HepG2 (cell line): ENCODE measurements at regions not wholly inside any gene's neighbourhood (a gene's known extent, or its start where the extent isn't known, plus 50 kb on each side); places are given as distances from the start of the nearest gene placed in this dataset.

Experiments
- ATAC-seq: fragments of 200-7000 bp; cut with Tn5 transposase; 3 replicates; pipeline ENCODE4 v1.9.1; 2020; ENCODE audit warnings: mild to moderate bottlenecking, moderate library complexity
- BruUV-seq: library from RNA; stranded (reverse); fragments of 400-500 nt; replicated peaks from 2 replicates; lab custom pipeline; 2021; lab: Mats Ljungman, UMichigan
- CTCF ChIA-PET: fragments of 300-600 bp; formaldehyde crosslinking; extraction: SDS; loops from one replicate; lab custom pipeline; 2021; ENCODE audit warnings: low total read pairs, inconsistent platforms, low intra/inter-chr PET ratio; lab: Yijun Ruan, JAX
- POLR2A ChIA-PET: fragments of 350-600 bp; sonication (Branson Sonifier 250); formaldehyde crosslinking; loops from one replicate; lab custom pipeline; 2020; ENCODE audit warnings: antibody characterized with exemption, inconsistent platforms; lab: Yijun Ruan, JAX
- DNase-seq: peaks from one replicate; pipeline ENCODE4 v3.0.0-alpha.2; 2015; ENCODE audit warnings: low spot score
- FAIRE-seq: peaks from 3 replicates; lab custom pipeline; 2011; peaks lifted over from hg19 to GRCh38; lab: Jason Lieb, UNC
- H2AFZ ChIP-seq: one replicate; pipeline ENCODE4 v1.6.1; 2011; ENCODE audit warnings: low read length, inconsistent platforms
- H3K27ac ChIP-seq: fragments of 300-600 bp; 3 replicates; pipeline ENCODE4 v1.8.0; 2011; ENCODE audit warnings: mixed run types, mild to moderate bottlenecking, mixed read lengths, low read length, inconsistent platforms; ENCODE audit not compliant: insufficient read depth; ENCODE audit errors: extremely low read length
- H3K27me3 ChIP-seq, 2 experiments: fragments of 200-600 bp in 1 of 2; 2 replicates in 1 of 2; 3 replicates in 1 of 2; pipeline versions ENCODE4 v1.6.0 to v1.8.0; 2011; ENCODE audit warnings: low read length in 2 of 2, mild to moderate bottlenecking in 2 of 2, moderate library complexity in 2 of 2, inconsistent platforms in 1 of 2; ENCODE audit not compliant: insufficient read depth in 2 of 2, control insufficient read depth in 1 of 2
- H3K36me3 ChIP-seq, 2 experiments: fragments of 200-600 bp in 1 of 2; replicated peaks in 1 of 2; 2 replicates in 1 of 2; 3 replicates in 1 of 2; pipeline versions ENCODE4 v1.5.1 to v1.8.0; 2011; ENCODE audit warnings: low read length in 2 of 2, inconsistent platforms in 1 of 2; ENCODE audit not compliant: insufficient read depth in 2 of 2, control insufficient read depth in 1 of 2
- H3K4me1 ChIP-seq: 2 replicates; pipeline ENCODE4 v1.5.1; 2012; ENCODE audit warnings: low read length, inconsistent platforms; ENCODE audit not compliant: insufficient read depth
- H3K4me2 ChIP-seq: 2 replicates; pipeline ENCODE4 v1.6.0; 2011; ENCODE audit warnings: low read depth, low read length, inconsistent platforms
- H3K4me3 ChIP-seq, 3 experiments: fragments of 200-600 bp in 1 of 3; sonication (generic), shearing (Covaris generic) in 1 of 3; replicated peaks in 1 of 3; 2 replicates each; pipeline ENCODE4 v1.5.1; 2011 to 2016; ENCODE audit warnings: low read length in 3 of 3, inconsistent platforms in 2 of 3, low read depth in 2 of 3, mild to moderate bottlenecking in 2 of 3, control low read depth in 1 of 3, mixed read lengths in 1 of 3; ENCODE audit not compliant: insufficient read depth in 1 of 3
- H3K79me2 ChIP-seq: one replicate; pipeline ENCODE4 v1.6.1; 2011; ENCODE audit warnings: low read length, inconsistent platforms; ENCODE audit not compliant: insufficient read depth
- H3K9ac ChIP-seq: 2 replicates; pipeline ENCODE4 v1.6.0; 2011; ENCODE audit warnings: mild to moderate bottlenecking, low read depth, low read length, inconsistent platforms; ENCODE audit not compliant: insufficient read depth
- H3K9me3 ChIP-seq: 2 replicates; pipeline ENCODE4 v1.5.1; 2012; ENCODE audit warnings: mild to moderate bottlenecking, low read length
- H4K20me1 ChIP-seq: 2 replicates; pipeline ENCODE4 v1.6.0; 2011; ENCODE audit warnings: inconsistent platforms, mild to moderate bottlenecking, low read length, moderate library complexity; ENCODE audit not compliant: insufficient read depth
- ARNTL ChIP-seq: sonication (generic); formaldehyde crosslinking; IDR thresholded peaks from 2 replicates; pipeline ENCODE4 v1.4.0; 2020; ENCODE audit warnings: mild to moderate bottlenecking, missing genetic modification reagents
- CBX1 ChIP-seq: IDR thresholded peaks from one replicate; pipeline ENCODE4 v1.6.1; 2016; ENCODE audit warnings: antibody characterized with exemption, low read depth
- CC2D1A ChIP-seq: sonication (generic); formaldehyde crosslinking; IDR thresholded peaks from 2 replicates; pipeline ENCODE4 v1.8.1; 2023; ENCODE audit warnings: mild to moderate bottlenecking, missing genetic modification reagents
- GATAD2A ChIP-seq: IDR thresholded peaks from 2 replicates; pipeline ENCODE4 v1.6.1; 2016
- GPBP1L1 ChIP-seq: sonication (generic); formaldehyde crosslinking; IDR thresholded peaks from 2 replicates; pipeline ENCODE4 v1.5.0; 2020; ENCODE audit warnings: mild to moderate bottlenecking, missing genetic modification reagents
- MAX ChIP-seq: IDR thresholded peaks from 2 replicates; pipeline ENCODE4 v1.6.1; 2012; ENCODE audit warnings: inconsistent platforms
- MIER3 ChIP-seq: IDR thresholded peaks from 2 replicates; pipeline ENCODE4 v1.6.1; 2016; ENCODE audit warnings: missing compliant biosample characterization, borderline replicate concordance
- NBN ChIP-seq: fragments of 450-650 bp; conservative IDR thresholded peaks from 2 replicates; pipeline ENCODE4 v1.6.1; 2017
- NR0B2 ChIP-seq: sonication (generic); formaldehyde crosslinking; IDR thresholded peaks from 2 replicates; pipeline ENCODE4 v1.4.0; 2020; ENCODE audit warnings: mild to moderate bottlenecking, missing genetic modification reagents
- NR3C1 ChIP-seq: sonication (generic); formaldehyde crosslinking; IDR thresholded peaks from 2 replicates; pipeline ENCODE4 v1.4.0; 2020; ENCODE audit warnings: missing genetic modification reagents
- RBAK ChIP-seq: sonication (generic); formaldehyde crosslinking; IDR thresholded peaks from 2 replicates; pipeline ENCODE4 v1.5.1; 2020; ENCODE audit warnings: mild to moderate bottlenecking, missing genetic modification reagents
- TFDP1 ChIP-seq: IDR thresholded peaks from 2 replicates; pipeline ENCODE4 v1.6.1; 2016; ENCODE audit warnings: missing compliant biosample characterization, missing genetic modification reagents, borderline replicate concordance
- ZNF317 ChIP-seq: sonication (generic); formaldehyde crosslinking; IDR thresholded peaks from 2 replicates; pipeline ENCODE4 v1.5.0; 2020; ENCODE audit warnings: mild to moderate bottlenecking, missing genetic modification reagents
- ZNF629 ChIP-seq: sonication (generic); formaldehyde crosslinking; conservative IDR thresholded peaks from 2 replicates; pipeline ENCODE4 v1.5.0; 2020; ENCODE audit warnings: missing genetic modification reagents
- WGBS: methylation state at CpG from one replicate; pipeline ENCODE4 v1.1.6; 2017; ENCODE audit warnings: low lambda C conversion rate; 5-methylcytosine and 5-hydroxymethylcytosine counted together
- in situ Hi-C: cut with HindIII; loops from 2 replicates; pipeline ENCODE4 v1.10.0; 2017; ENCODE audit warnings: low pct_unique_long_range_greater_than_20kb; ENCODE audit not compliant: extremely low pct_ligation_motif_present
- intact Hi-C: fragments of 100-400 bp; cut with micrococcal nuclease; formaldehyde crosslinking; loops from one replicate; pipeline ENCODE4 v1.10.0; 2022; ENCODE audit not compliant: unreplicated experiment
- TF ChIP-seq, protein P1 (sequence below): sonication (generic); formaldehyde crosslinking; IDR thresholded peaks from 2 replicates; pipeline ENCODE4 v1.4.0; 2020; ENCODE audit warnings: missing genetic modification reagents

- WGBS: 17% methylated on average over 3 of the region's 3 CpGs
- Histone ChIP-seq H3K27ac (no peak overlapping the region), H3K27me3 (peaks cover 0 to 6% of the 10 kb centered on the region in 2 experiments; a peak in 1 of 5 replicates), H2AFZ (no peak overlapping the region), H4K20me1 (0 out of 2 replicates have a peak, but pooled peaks cover 4% of the 10 kb centered on the region), H3K79me2 (no peaks in the 10 kb centered on the region), H3K4me2 (no peak overlapping the region), H3K36me3 (no peaks in the 10 kb centered on the region), H3K4me1 (no peaks in the 10 kb centered on the region), H3K9me3 (peaks cover 4% of the 10 kb centered on the region; the same call in 1 of the 2 replicates), H3K9ac (no peak overlapping the region), H3K4me3 (no peak overlapping the region)
- DNase-seq: no peak
- FAIRE-seq: no peak
- ChIA-PET CTCF (no interaction called here), POLR2A (no interaction called here)
- intact Hi-C loops (no loop called here), in situ Hi-C loops (no loop called here)
- no peak for ATAC-seq
- TF ChIP-seq MAX: no peak
- no peak for TF ChIP-seq ZNF317
- no peak for TF ChIP-seq MIER3 (CRISPR knock-in tag)
- no peak for TF ChIP-seq NR3C1
- no peak for TF ChIP-seq GATAD2A (CRISPR knock-in tag)
- TF ChIP-seq, protein P1, sequence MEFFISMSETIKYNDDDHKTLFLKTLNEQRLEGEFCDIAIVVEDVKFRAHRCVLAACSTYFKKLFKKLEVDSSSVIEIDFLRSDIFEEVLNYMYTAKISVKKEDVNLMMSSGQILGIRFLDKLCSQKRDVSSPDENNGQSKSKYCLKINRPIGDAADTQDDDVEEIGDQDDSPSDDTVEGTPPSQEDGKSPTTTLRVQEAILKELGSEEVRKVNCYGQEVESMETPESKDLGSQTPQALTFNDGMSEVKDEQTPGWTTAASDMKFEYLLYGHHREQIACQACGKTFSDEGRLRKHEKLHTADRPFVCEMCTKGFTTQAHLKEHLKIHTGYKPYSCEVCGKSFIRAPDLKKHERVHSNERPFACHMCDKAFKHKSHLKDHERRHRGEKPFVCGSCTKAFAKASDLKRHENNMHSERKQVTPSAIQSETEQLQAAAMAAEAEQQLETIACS (CRISPR knock-in tag): no peak
- TF ChIP-seq NR0B2 (CRISPR knock-in tag): no peak
- TF ChIP-seq ZNF629: no peak
- TF ChIP-seq NBN: no peak
- no peak for TF ChIP-seq CBX1
- TF ChIP-seq CC2D1A (CRISPR knock-in tag): no peak
- TF ChIP-seq ARNTL: no peak
- no peak for TF ChIP-seq RBAK (CRISPR knock-in tag)
- TF ChIP-seq GPBP1L1 (CRISPR knock-in tag): no peak
- TF ChIP-seq TFDP1 (CRISPR knock-in tag): no peak
- no TSS peak for BruUV-seq
These were observed 171.5 kb downstream of the SMIM20 start for GRCh38 chr4:26085551-26085950.
